SK-N-SH (cell line): ENCODE measurements at regions not wholly inside any gene's neighbourhood (a gene's known extent, or its start where the extent isn't known, plus 50 kb on each side); places are given as distances from the start of the nearest gene placed in this dataset.

ENCODE experiments used
- CTCF ChIA-PET: fragments of 300-600, 350-600 bp; formaldehyde crosslinking; extraction: SDS; loops from one replicate; lab custom pipeline; 2021; lab: Yijun Ruan, JAX
- POLR2A ChIA-PET: fragments of 350-600 bp; sonication (Branson Sonifier 250); formaldehyde crosslinking; extraction: SDS; loops from one replicate; lab custom pipeline; 2020; ENCODE audit warnings: antibody characterized with exemption, inconsistent platforms; lab: Yijun Ruan, JAX
- DNase-seq: peaks from one replicate; pipeline ENCODE4 v3.0.0; 2012
- H2AFZ ChIP-seq: fragments of 200-600 bp; sonication (generic); 2 replicates; pipeline ENCODE4 v1.8.1; 2016; ENCODE audit warnings: antibody characterized with exemption, mild to moderate bottlenecking, low read depth
- H3F3A ChIP-seq: fragments of 200-600 bp; sonication (generic); replicated peaks from 2 replicates; pipeline ENCODE3; 2016; ENCODE audit warnings: antibody characterized with exemption, mild to moderate bottlenecking; ENCODE audit not compliant: insufficient read depth
- H3K27ac ChIP-seq, 2 experiments: fragments of 200-500 bp in 1 of 2; fragments of 200-600 bp in 1 of 2; sonication (Bioruptor generic) in 1 of 2; sonication (generic), shearing (Covaris generic) in 1 of 2; 2 replicates each; pipeline versions ENCODE4 v1.5.1 to v1.6.1; 2014 to 2016; ENCODE audit warnings: low read depth in 2 of 2, inconsistent platforms in 1 of 2, low read length in 1 of 2, mild to moderate bottlenecking in 1 of 2, mixed read lengths in 1 of 2
- H3K27me3 ChIP-seq: fragments of 200-600 bp; sonication (generic), shearing (Covaris generic); 2 replicates; pipeline ENCODE4 v1.6.1; 2016; ENCODE audit warnings: mixed run types; ENCODE audit not compliant: insufficient read depth
- H3K36me3 ChIP-seq, 2 experiments: fragments of 200-500 bp in 1 of 2; fragments of 200-600 bp in 1 of 2; sonication (Bioruptor generic) in 1 of 2; sonication (generic) in 1 of 2; replicated peaks in 1 of 2; 2 replicates each; pipeline versions ENCODE3 to v1.5.1; 2014 to 2016; ENCODE audit warnings: low read length in 1 of 2, mild to moderate bottlenecking in 1 of 2; ENCODE audit not compliant: insufficient read depth in 2 of 2, control insufficient read depth in 1 of 2
- H3K4me1 ChIP-seq, 2 experiments: fragments of 200-500 bp in 1 of 2; fragments of 200-600 bp in 1 of 2; sonication (Bioruptor generic) in 1 of 2; sonication (generic), shearing (Covaris generic) in 1 of 2; 2 replicates each; pipeline versions ENCODE4 v1.5.1 to v1.6.1; 2014 to 2016; ENCODE audit warnings: low read depth in 1 of 2, low read length in 1 of 2, mixed run types in 1 of 2; ENCODE audit not compliant: insufficient read depth in 2 of 2, control insufficient read depth in 1 of 2
- H3K4me2 ChIP-seq: fragments of 200-600 bp; sonication (generic), shearing (Covaris generic); 2 replicates; pipeline ENCODE4 v1.6.1; 2017; ENCODE audit warnings: mixed run types
- H3K4me3 ChIP-seq, 2 experiments: fragments of 200-500 bp in 1 of 2; fragments of 200-600 bp in 1 of 2; sonication (Bioruptor generic) in 1 of 2; sonication (generic), shearing (Covaris generic) in 1 of 2; 2 replicates each; pipeline versions ENCODE4 v1.5.1 to v1.8.1; 2014 to 2016; ENCODE audit warnings: low read depth in 2 of 2, inconsistent platforms in 1 of 2, low read length in 1 of 2, mild to moderate bottlenecking in 1 of 2, mixed read lengths in 1 of 2, moderate library complexity in 1 of 2
- H3K79me2 ChIP-seq: fragments of 200-600 bp; sonication (generic); 2 replicates; pipeline ENCODE4 v1.8.1; 2017; ENCODE audit warnings: mild to moderate bottlenecking; ENCODE audit not compliant: insufficient read depth
- H3K9ac ChIP-seq: fragments of 200-600 bp; sonication (generic); 2 replicates; pipeline ENCODE4 v1.6.1; 2017; ENCODE audit warnings: mixed run types
- H3K9me2 ChIP-seq: fragments of 200-600 bp; sonication (generic); 2 replicates; pipeline ENCODE4 v1.6.1; 2017; ENCODE audit warnings: mixed run types
- H3K9me3 ChIP-seq: fragments of 200-600 bp; sonication (generic); 2 replicates; pipeline ENCODE4 v1.6.1; 2017; ENCODE audit warnings: mixed run types, mild to moderate bottlenecking, moderate library complexity
- H4K20me1 ChIP-seq: fragments of 200-600 bp; sonication (generic); 2 replicates; pipeline ENCODE4 v1.6.1; 2017; ENCODE audit warnings: mild to moderate bottlenecking, mixed run types; ENCODE audit not compliant: insufficient read depth
- CHD2 ChIP-seq: fragments of 150-350 bp; IDR thresholded peaks from 2 replicates; pipeline ENCODE4 v1.6.1; 2018; ENCODE audit warnings: low read length; ENCODE audit not compliant: partially characterized antibody
- FOXM1 ChIP-seq: IDR thresholded peaks from 2 replicates; pipeline ENCODE4 v1.4.0; 2012; ENCODE audit warnings: low read depth, mild to moderate bottlenecking
- GATA2 ChIP-seq: sonication (generic); formaldehyde crosslinking; IDR thresholded peaks from 2 replicates; pipeline ENCODE4 v1.5.0; 2020; ENCODE audit warnings: mild to moderate bottlenecking, missing genetic modification reagents
- JUND ChIP-seq: IDR thresholded peaks from 2 replicates; pipeline ENCODE4 v1.4.0; 2012
- MXI1 ChIP-seq: IDR thresholded peaks from 2 replicates; pipeline ENCODE4 v1.6.1; 2012; ENCODE audit warnings: mild to moderate bottlenecking, low read depth, low read length, improper control_type of control experiment
- RAD21 ChIP-seq: IDR thresholded peaks from 2 replicates; pipeline ENCODE4 v1.6.1; 2012; ENCODE audit warnings: mild to moderate bottlenecking, low read length
- RFX5 ChIP-seq: IDR thresholded peaks from 2 replicates; pipeline ENCODE4 v1.6.1; 2012; ENCODE audit warnings: mild to moderate bottlenecking, improper control_type of control experiment, low read length
- TAF1 ChIP-seq: IDR thresholded peaks from 2 replicates; pipeline ENCODE4 v1.6.1; 2012; ENCODE audit warnings: low read depth, mild to moderate bottlenecking, low read length, moderate library complexity, borderline replicate concordance
- TCF12 ChIP-seq: IDR thresholded peaks from 2 replicates; pipeline ENCODE4 v1.4.0; 2012
- TEAD4 ChIP-seq: IDR thresholded peaks from 2 replicates; pipeline ENCODE4 v1.4.0; 2012; ENCODE audit warnings: mild to moderate bottlenecking, borderline replicate concordance; ENCODE audit not compliant: insufficient read depth
- YY1 ChIP-seq: IDR thresholded peaks from 2 replicates; pipeline ENCODE4 v1.4.0; 2012; ENCODE audit warnings: low read depth, mild to moderate bottlenecking
- WGBS: methylation state at CpG from one replicate; pipeline ENCODE4 v1.1.6; 2017; ENCODE audit warnings: low lambda C conversion rate; 5-methylcytosine and 5-hydroxymethylcytosine counted together
- TF ChIP-seq, protein P1 (sequence below): IDR thresholded peaks from 2 replicates; pipeline ENCODE4 v1.4.0; 2012; ENCODE audit warnings: low read depth, borderline replicate concordance
- TF ChIP-seq, protein P2 (sequence below): IDR thresholded peaks from 2 replicates; pipeline ENCODE4; 2012
- TF ChIP-seq, protein P3 (sequence below): fragments of 150-350 bp; IDR thresholded peaks from 2 replicates; pipeline ENCODE4 v1.6.1; 2017; ENCODE audit warnings: antibody characterized with exemption, low read length, low read depth, borderline replicate concordance
- TF ChIP-seq, protein P4 (sequence below): fragments of 150-350 bp; IDR thresholded peaks from 2 replicates; pipeline ENCODE4 v1.6.1; 2016; ENCODE audit warnings: mild to moderate bottlenecking, low read depth, low read length
- TF ChIP-seq, protein P5 (sequence below): IDR thresholded peaks from 2 replicates; pipeline ENCODE4 v1.6.1; 2012; ENCODE audit warnings: mild to moderate bottlenecking, low read depth, low read length, moderate library complexity

DNA sequence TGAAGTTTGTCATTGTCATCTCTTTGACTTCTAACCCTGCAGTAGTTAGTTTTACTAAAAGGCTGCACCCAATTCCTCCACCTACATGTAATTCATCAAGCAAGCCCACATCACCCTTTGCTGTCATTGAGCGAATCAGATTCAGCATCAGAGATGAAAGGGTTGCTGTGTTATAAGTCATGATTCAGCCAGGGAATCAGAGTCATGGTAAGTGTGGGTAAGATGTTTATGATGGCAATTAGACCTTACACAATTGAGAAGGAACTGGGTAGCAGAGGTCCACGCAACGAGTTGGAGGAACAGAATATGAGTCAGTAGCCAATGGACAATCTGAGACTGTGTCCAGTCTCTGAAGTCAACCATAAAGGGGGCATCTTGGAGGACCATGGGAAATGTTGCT, 162.8 kb upstream of the SNX19 start:
- Histone ChIP-seq H3K27ac (no peak overlapping the region), H3K79me2 (no peaks in the 10 kb centered on the region), H3K36me3 (no peaks in the 10 kb centered on the region), H3K4me3 (no peak overlapping the region), H2AFZ (no peak overlapping the region), H4K20me1 (no peaks in the 10 kb centered on the region), H3K27me3 (no peaks in the 10 kb centered on the region), H3F3A (no peaks in the 10 kb centered on the region), H3K9ac (no peak overlapping the region), H3K9me3 (peaks cover 6% of the 10 kb centered on the region; the same call in 1 of the 2 replicates), H3K9me2 (no peaks in the 10 kb centered on the region), H3K4me2 (no peak overlapping the region), H3K4me1 (no peaks in the 10 kb centered on the region)
- ChIA-PET POLR2A (no interaction called here), CTCF (interaction anchor here (1.3 kb wide), 1 partner anchor 30 kb away, joined by 3 read pairs; no protein-coding TSS in a partner anchor)
- TF ChIP-seq, protein P1, sequence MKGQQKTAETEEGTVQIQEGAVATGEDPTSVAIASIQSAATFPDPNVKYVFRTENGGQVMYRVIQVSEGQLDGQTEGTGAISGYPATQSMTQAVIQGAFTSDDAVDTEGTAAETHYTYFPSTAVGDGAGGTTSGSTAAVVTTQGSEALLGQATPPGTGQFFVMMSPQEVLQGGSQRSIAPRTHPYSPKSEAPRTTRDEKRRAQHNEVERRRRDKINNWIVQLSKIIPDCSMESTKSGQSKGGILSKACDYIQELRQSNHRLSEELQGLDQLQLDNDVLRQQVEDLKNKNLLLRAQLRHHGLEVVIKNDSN: no peak
- TF ChIP-seq RFX5 (no peak), GATA2 (no peak), CHD2 (no peak), TEAD4 (no peak), MXI1 (no peak), TAF1 (no peak), RAD21 (no peak), JUND (no peak), TCF12 (no peak), YY1 (no peak), FOXM1 (no peak)
- TF ChIP-seq, protein P2, sequence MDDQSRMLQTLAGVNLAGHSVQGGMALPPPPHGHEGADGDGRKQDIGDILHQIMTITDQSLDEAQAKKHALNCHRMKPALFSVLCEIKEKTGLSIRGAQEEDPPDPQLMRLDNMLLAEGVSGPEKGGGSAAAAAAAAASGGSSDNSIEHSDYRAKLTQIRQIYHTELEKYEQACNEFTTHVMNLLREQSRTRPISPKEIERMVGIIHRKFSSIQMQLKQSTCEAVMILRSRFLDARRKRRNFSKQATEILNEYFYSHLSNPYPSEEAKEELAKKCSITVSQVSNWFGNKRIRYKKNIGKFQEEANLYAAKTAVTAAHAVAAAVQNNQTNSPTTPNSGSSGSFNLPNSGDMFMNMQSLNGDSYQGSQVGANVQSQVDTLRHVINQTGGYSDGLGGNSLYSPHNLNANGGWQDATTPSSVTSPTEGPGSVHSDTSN: no peak
- TF ChIP-seq, protein P3, sequence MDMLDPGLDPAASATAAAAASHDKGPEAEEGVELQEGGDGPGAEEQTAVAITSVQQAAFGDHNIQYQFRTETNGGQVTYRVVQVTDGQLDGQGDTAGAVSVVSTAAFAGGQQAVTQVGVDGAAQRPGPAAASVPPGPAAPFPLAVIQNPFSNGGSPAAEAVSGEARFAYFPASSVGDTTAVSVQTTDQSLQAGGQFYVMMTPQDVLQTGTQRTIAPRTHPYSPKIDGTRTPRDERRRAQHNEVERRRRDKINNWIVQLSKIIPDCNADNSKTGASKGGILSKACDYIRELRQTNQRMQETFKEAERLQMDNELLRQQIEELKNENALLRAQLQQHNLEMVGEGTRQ: no peak
- TF ChIP-seq, protein P4, sequence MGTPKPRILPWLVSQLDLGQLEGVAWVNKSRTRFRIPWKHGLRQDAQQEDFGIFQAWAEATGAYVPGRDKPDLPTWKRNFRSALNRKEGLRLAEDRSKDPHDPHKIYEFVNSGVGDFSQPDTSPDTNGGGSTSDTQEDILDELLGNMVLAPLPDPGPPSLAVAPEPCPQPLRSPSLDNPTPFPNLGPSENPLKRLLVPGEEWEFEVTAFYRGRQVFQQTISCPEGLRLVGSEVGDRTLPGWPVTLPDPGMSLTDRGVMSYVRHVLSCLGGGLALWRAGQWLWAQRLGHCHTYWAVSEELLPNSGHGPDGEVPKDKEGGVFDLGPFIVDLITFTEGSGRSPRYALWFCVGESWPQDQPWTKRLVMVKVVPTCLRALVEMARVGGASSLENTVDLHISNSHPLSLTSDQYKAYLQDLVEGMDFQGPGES: no peak
- DNase-seq: no peak
- WGBS: 24% methylated on average over 3 of the region's 3 CpGs

DNA sequence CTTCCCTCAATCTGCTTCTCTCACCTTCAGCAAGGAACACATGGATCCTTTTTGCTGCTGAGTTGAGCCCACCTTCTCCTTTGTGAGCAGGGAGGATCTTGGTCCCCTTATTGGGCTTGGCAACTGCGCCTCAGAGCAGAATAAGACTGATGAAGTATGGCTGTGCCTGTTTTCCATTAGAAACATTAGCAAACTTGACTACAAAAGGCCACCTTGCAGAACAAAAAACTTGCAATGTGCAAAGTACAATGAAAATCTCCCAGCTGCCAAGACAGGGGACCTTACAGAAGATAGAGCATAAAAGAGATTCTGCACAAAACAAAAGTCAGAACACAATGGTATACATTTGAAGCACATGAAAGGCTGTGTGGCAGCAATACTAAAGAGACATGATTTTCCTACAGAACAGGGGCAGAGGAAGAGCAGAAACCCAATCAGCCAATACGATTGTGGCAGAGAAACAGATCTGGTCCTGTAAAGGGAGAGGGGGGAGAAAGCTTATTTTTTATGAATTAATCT, 173.5 kb upstream of the SNX19 start:
- Histone ChIP-seq H3K4me3 (no peak overlapping the region), H3K27me3 (no peaks in the 10 kb centered on the region), H3K9me2 (no peaks in the 10 kb centered on the region), H3K4me1 (no peaks in the 10 kb centered on the region), H4K20me1 (no peaks in the 10 kb centered on the region), H3K36me3 (no peaks in the 10 kb centered on the region), H3K27ac (no peak overlapping the region), H3K4me2 (no peak overlapping the region), H3K9ac (no peak overlapping the region), H2AFZ (no peak overlapping the region), H3F3A (no peaks in the 10 kb centered on the region), H3K9me3 (no peaks in the 10 kb centered on the region), H3K79me2 (no peaks in the 10 kb centered on the region)
- 6% methylated on average over 2 of the region's 2 CpGs for WGBS
- no peak for DNase-seq
- TF ChIP-seq, protein P3: no peak
- TF ChIP-seq, protein P5, sequence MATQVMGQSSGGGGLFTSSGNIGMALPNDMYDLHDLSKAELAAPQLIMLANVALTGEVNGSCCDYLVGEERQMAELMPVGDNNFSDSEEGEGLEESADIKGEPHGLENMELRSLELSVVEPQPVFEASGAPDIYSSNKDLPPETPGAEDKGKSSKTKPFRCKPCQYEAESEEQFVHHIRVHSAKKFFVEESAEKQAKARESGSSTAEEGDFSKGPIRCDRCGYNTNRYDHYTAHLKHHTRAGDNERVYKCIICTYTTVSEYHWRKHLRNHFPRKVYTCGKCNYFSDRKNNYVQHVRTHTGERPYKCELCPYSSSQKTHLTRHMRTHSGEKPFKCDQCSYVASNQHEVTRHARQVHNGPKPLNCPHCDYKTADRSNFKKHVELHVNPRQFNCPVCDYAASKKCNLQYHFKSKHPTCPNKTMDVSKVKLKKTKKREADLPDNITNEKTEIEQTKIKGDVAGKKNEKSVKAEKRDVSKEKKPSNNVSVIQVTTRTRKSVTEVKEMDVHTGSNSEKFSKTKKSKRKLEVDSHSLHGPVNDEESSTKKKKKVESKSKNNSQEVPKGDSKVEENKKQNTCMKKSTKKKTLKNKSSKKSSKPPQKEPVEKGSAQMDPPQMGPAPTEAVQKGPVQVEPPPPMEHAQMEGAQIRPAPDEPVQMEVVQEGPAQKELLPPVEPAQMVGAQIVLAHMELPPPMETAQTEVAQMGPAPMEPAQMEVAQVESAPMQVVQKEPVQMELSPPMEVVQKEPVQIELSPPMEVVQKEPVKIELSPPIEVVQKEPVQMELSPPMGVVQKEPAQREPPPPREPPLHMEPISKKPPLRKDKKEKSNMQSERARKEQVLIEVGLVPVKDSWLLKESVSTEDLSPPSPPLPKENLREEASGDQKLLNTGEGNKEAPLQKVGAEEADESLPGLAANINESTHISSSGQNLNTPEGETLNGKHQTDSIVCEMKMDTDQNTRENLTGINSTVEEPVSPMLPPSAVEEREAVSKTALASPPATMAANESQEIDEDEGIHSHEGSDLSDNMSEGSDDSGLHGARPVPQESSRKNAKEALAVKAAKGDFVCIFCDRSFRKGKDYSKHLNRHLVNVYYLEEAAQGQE: no peak
- TF ChIP-seq, protein P4: no peak
- ChIA-PET CTCF (no interaction called here), POLR2A (no interaction called here)
